D721Med (cell line): ENCODE measurements at regions not wholly inside any gene's neighbourhood (a gene's known extent, or its start where the extent isn't known, plus 50 kb on each side); places are given as distances from the start of the nearest gene placed in this dataset.

Experiments
- DNase-seq: peaks from one replicate; pipeline ENCODE4 v3.0.0; 2011; ENCODE audit warnings: low spot score; ENCODE audit not compliant: insufficient read length
- FAIRE-seq: peaks from 2 replicates; lab custom pipeline; 2011; peaks lifted over from hg19 to GRCh38; lab: Jason Lieb, UNC
- CTCF ChIP-seq: IDR thresholded peaks from 2 replicates; pipeline ENCODE4 v1.5.1; 2012; ENCODE audit warnings: mild to moderate bottlenecking, control low read depth; ENCODE audit not compliant: insufficient read depth; ENCODE audit errors: missing control alignments

- DNase-seq (no peak), FAIRE-seq (no peak)
- TF ChIP-seq CTCF, result no peak
Observed at GRCh38 chr4:74583757-74584156, 138.8 kb downstream of the AREG start.

- FAIRE-seq, result no peak
- DNase-seq, result no peak
Observed at GRCh38 chr4:74588350-74588749, 143.4 kb downstream of the AREG start.

GRCh38 chr4:74590476-74590875 is 145.5 kb downstream of the AREG start:
- FAIRE-seq, result no peak
- no peak for DNase-seq
- TF ChIP-seq CTCF, result no peak

More at GRCh38 chr4:74588350-74588749, 143.4 kb downstream of the AREG start:
- TF ChIP-seq CTCF, result no peak

GRCh38 chr4:74598611-74599325 is 153.8 kb downstream of the AREG start:
- no peak for FAIRE-seq
- DNase-seq, result no peak
- TF ChIP-seq CTCF, result no peak

- DNase-seq (no peak), FAIRE-seq (no peak)
- TF ChIP-seq CTCF, result no peak
Observed at GRCh38 chr4:74603186-74603585, 158.2 kb downstream of the AREG start.

GRCh38 chr4:74608151-74608949 is 163.4 kb downstream of the AREG start:
- DNase-seq (no peak), FAIRE-seq (no peak)
- TF ChIP-seq CTCF, result no peak

- FAIRE-seq (no peak), DNase-seq (no peak)
- TF ChIP-seq CTCF, result no peak
Observed at GRCh38 chr4:74610491-74610890, 165.6 kb downstream of the AREG start.
